Memory B cell (primary cell): ENCODE measurements at regions not wholly inside any gene's neighbourhood (a gene's known extent, or its start where the extent isn't known, plus 50 kb on each side); places are given as distances from the start of the nearest gene placed in this dataset.
"Not testable (repeated sequence)": the region's sequence is repeated elsewhere in the genome, so short reads cannot be mapped to it uniquely, and the experiment has no call there.

ENCODE experiments used
- ATAC-seq: fragments of 150-1000 bp; cut with Tn5 transposase; 2 replicates; pipeline ENCODE4 v1.10.0; 2021; ENCODE audit warnings: low read depth, mild to moderate bottlenecking, moderate library complexity
- DNase-seq, 2 donors: peaks; one replicate each; pipeline ENCODE4 v3.0.0; 2022; ENCODE audit warnings: low spot score in 2 of 2
- H3K27ac Mint-ChIP-seq: one replicate; pipeline ENCODE4 v1.8.0; 2022; ENCODE audit warnings: mild to moderate bottlenecking, moderate library complexity, mixed read lengths
- H3K27me3 Mint-ChIP-seq: one replicate; pipeline ENCODE4 v1.8.0; 2022; ENCODE audit warnings: mixed read lengths
- H3K36me3 Mint-ChIP-seq: one replicate; pipeline ENCODE4 v1.8.0; 2022; ENCODE audit warnings: mild to moderate bottlenecking, mixed read lengths
- H3K4me1 Mint-ChIP-seq: one replicate; pipeline ENCODE4 v1.8.0; 2022; ENCODE audit warnings: mixed read lengths
- H3K4me3 Mint-ChIP-seq: one replicate; pipeline ENCODE4 v1.8.0; 2022; ENCODE audit warnings: mild to moderate bottlenecking, moderate library complexity, mixed read lengths
- H3K9me3 Mint-ChIP-seq: one replicate; pipeline ENCODE4 v1.8.0; 2022; ENCODE audit warnings: mixed read lengths

GRCh38 chr1:223037845-223038244, 105.2 kb downstream of the TLR5 start:
- H3K9me3 Mint-ChIP-seq: no peaks in the 10 kb centered on the region
- ATAC-seq (no peak), DNase-seq (no peak)
- H3K36me3 Mint-ChIP-seq: no peaks in the 10 kb centered on the region
- H3K27ac Mint-ChIP-seq: no peak overlapping the region
- peaks cover 20% of the 10 kb centered on the region for H3K27me3 Mint-ChIP-seq
- H3K4me1 Mint-ChIP-seq: no peaks in the 10 kb centered on the region
- H3K4me3 Mint-ChIP-seq: no peak overlapping the region

GRCh38 chr1:223038288-223039006, 104.6 kb downstream of the TLR5 start:
- Mint-ChIP-seq H3K9me3 (no peaks in the 10 kb centered on the region), H3K4me3 (no peak overlapping the region), H3K27me3 (peaks cover 20% of the 10 kb centered on the region), H3K27ac (no peak overlapping the region), H3K4me1 (no peaks in the 10 kb centered on the region), H3K36me3 (no peaks in the 10 kb centered on the region)
- DNase-seq (no peak), ATAC-seq (no peak)

GRCh38 chr1:223039990-223040389, 103.1 kb downstream of the TLR5 start:
- Mint-ChIP-seq H3K4me1 (no peaks in the 10 kb centered on the region), H3K27ac (no peak overlapping the region), H3K27me3 (peaks cover 20% of the 10 kb centered on the region), H3K4me3 (no peak overlapping the region), H3K36me3 (no peaks in the 10 kb centered on the region), H3K9me3 (peaks cover 3% of the 10 kb centered on the region)
- no peak for ATAC-seq
- no peak for DNase-seq

- Mint-ChIP-seq H3K4me3 (no peak overlapping the region), H3K27ac (no peak overlapping the region), H3K9me3 (peaks cover 7% of the 10 kb centered on the region), H3K27me3 (peaks cover 14% of the 10 kb centered on the region), H3K4me1 (no peaks in the 10 kb centered on the region), H3K36me3 (no peaks in the 10 kb centered on the region)
- no peak for ATAC-seq
- no peak for DNase-seq
Measured at GRCh38 chr1:223041481-223041880, 101.6 kb downstream of the TLR5 start.

- Mint-ChIP-seq H3K4me1 (peaks cover 2% of the 10 kb centered on the region), H3K27me3 (peaks cover 4% of the 10 kb centered on the region), H3K27ac (no peak overlapping the region), H3K4me3 (no peak overlapping the region), H3K9me3 (peaks cover 10% of the 10 kb centered on the region), H3K36me3 (no peaks in the 10 kb centered on the region)
- DNase-seq (no peak), ATAC-seq (no peak)
Measured at GRCh38 chr1:223045164-223045957, 97.7 kb downstream of the TLR5 start.

- H3K27ac Mint-ChIP-seq: no peak overlapping the region
Measured at GRCh38 chr1:223046011-223046410, 97.0 kb downstream of the TLR5 start.

GRCh38 chr1:223046463-223046862, 96.6 kb downstream of the TLR5 start:
- not testable (repeated sequence) for H3K27me3 Mint-ChIP-seq, H3K36me3 Mint-ChIP-seq, H3K4me3 Mint-ChIP-seq, DNase-seq, H3K27ac Mint-ChIP-seq, H3K4me1 Mint-ChIP-seq, ATAC-seq, H3K9me3 Mint-ChIP-seq

More at GRCh38 chr1:223046011-223046410, 97.0 kb downstream of the TLR5 start:
- Mint-ChIP-seq H3K36me3 (no peaks in the 10 kb centered on the region), H3K4me1 (peaks cover 2% of the 10 kb centered on the region), H3K27me3 (peaks cover under 1% of the 10 kb centered on the region), H3K4me3 (no peak overlapping the region), H3K9me3 (peaks cover 10% of the 10 kb centered on the region)
- no peak for DNase-seq
- no peak for ATAC-seq

- no peak for DNase-seq
- no peak for ATAC-seq
- Mint-ChIP-seq H3K4me3 (no peak overlapping the region), H3K4me1 (peaks cover 2% of the 10 kb centered on the region), H3K27me3 (no peaks in the 10 kb centered on the region), H3K36me3 (no peaks in the 10 kb centered on the region), H3K9me3 (peaks cover 10% of the 10 kb centered on the region), H3K27ac (no peak overlapping the region)
Measured at GRCh38 chr1:223048026-223048425, 95.0 kb downstream of the TLR5 start.

- Mint-ChIP-seq H3K9me3 (no peaks in the 10 kb centered on the region), H3K4me3 (no peak overlapping the region), H3K27ac (no peak overlapping the region), H3K27me3 (no peaks in the 10 kb centered on the region), H3K4me1 (no peaks in the 10 kb centered on the region), H3K36me3 (no peaks in the 10 kb centered on the region)
- DNase-seq (no peak), ATAC-seq (no peak)
Measured at GRCh38 chr1:223052462-223052861, 90.6 kb downstream of the TLR5 start.

- no peak for DNase-seq
- Mint-ChIP-seq H3K36me3 (no peaks in the 10 kb centered on the region), H3K27ac (no peak overlapping the region)
Measured at GRCh38 chr1:223052931-223053330, 90.1 kb downstream of the TLR5 start.

GRCh38 chr1:223056802-223057201, 86.2 kb downstream of the TLR5 start:
- Mint-ChIP-seq H3K27me3 (peaks cover 1% of the 10 kb centered on the region), H3K9me3 (no peaks in the 10 kb centered on the region), H3K4me1 (peaks cover 2% of the 10 kb centered on the region), H3K27ac (no peak overlapping the region), H3K36me3 (no peaks in the 10 kb centered on the region), H3K4me3 (no peak overlapping the region)
- no peak for DNase-seq
- ATAC-seq: no peak

More at GRCh38 chr1:223052931-223053330, 90.1 kb downstream of the TLR5 start:
- ATAC-seq: no peak
- no peaks in the 10 kb centered on the region for H3K27me3 Mint-ChIP-seq
- H3K4me3 Mint-ChIP-seq: no peak overlapping the region
- H3K4me1 Mint-ChIP-seq: no peaks in the 10 kb centered on the region
- H3K9me3 Mint-ChIP-seq: no peaks in the 10 kb centered on the region

- DNase-seq (no peak), ATAC-seq (no peak)
- Mint-ChIP-seq H3K4me3 (no peak overlapping the region), H3K36me3 (no peaks in the 10 kb centered on the region), H3K27ac (no peak overlapping the region), H3K27me3 (peaks cover 1% of the 10 kb centered on the region), H3K4me1 (peaks cover 2% of the 10 kb centered on the region), H3K9me3 (no peaks in the 10 kb centered on the region)
Measured at GRCh38 chr1:223057569-223058093, 85.4 kb downstream of the TLR5 start.
